WTC11 (cell line): ENCODE measurements at regions not wholly inside any gene's neighbourhood (a gene's known extent, or its start where the extent isn't known, plus 50 kb on each side); places are given as distances from the start of the nearest gene placed in this dataset.

Experiments used
- RELA ChIP-seq: sonication (generic); formaldehyde crosslinking; IDR thresholded peaks from 2 replicates; pipeline ENCODE4 v1.8.1; 2022; ENCODE audit warnings: missing genetic modification reagents, mild to moderate bottlenecking, borderline replicate concordance
- TF ChIP-seq, protein P1 (sequence below): fragments of 200-600 bp; IDR thresholded peaks from 2 replicates; pipeline ENCODE4 v1.8.0; 2022; ENCODE audit warnings: antibody characterized with exemption
- TF ChIP-seq, protein P2 (sequence below): sonication (generic); formaldehyde crosslinking; conservative IDR thresholded peaks from 2 replicates; pipeline ENCODE4 v1.8.1; 2022; ENCODE audit warnings: mild to moderate bottlenecking, missing genetic modification reagents

DNA sequence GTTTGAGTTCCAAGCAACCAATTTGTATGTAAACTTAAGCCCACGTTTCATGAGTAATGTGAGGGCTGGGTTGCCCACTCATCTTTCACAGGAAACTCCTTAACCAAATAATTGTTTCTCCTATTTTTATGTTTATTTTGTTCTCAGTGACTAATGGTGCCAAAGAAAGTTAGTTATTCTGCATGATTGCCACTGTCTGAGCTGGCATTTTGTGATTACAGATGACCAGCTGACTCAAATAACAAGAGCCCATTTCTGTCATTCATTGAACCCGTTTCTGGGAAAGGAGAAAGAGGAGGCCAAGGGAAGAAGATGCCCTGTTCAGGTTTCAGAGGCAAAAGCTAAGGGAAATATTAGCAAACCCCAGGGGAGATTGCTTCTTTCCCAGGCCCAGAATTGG is 186.9 kb upstream of the MYO3A start:
- TF ChIP-seq, protein P1, sequence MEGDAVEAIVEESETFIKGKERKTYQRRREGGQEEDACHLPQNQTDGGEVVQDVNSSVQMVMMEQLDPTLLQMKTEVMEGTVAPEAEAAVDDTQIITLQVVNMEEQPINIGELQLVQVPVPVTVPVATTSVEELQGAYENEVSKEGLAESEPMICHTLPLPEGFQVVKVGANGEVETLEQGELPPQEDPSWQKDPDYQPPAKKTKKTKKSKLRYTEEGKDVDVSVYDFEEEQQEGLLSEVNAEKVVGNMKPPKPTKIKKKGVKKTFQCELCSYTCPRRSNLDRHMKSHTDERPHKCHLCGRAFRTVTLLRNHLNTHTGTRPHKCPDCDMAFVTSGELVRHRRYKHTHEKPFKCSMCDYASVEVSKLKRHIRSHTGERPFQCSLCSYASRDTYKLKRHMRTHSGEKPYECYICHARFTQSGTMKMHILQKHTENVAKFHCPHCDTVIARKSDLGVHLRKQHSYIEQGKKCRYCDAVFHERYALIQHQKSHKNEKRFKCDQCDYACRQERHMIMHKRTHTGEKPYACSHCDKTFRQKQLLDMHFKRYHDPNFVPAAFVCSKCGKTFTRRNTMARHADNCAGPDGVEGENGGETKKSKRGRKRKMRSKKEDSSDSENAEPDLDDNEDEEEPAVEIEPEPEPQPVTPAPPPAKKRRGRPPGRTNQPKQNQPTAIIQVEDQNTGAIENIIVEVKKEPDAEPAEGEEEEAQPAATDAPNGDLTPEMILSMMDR, result no peak
- no peak for TF ChIP-seq RELA (CRISPR knock-in tag)
- TF ChIP-seq, protein P2, sequence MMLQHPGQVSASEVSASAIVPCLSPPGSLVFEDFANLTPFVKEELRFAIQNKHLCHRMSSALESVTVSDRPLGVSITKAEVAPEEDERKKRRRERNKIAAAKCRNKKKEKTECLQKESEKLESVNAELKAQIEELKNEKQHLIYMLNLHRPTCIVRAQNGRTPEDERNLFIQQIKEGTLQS (CRISPR knock-in tag), result no peak
